Caco-2 (cell line): ENCODE measurements at regions not wholly inside any gene's neighbourhood (a gene's known extent, or its start where the extent isn't known, plus 50 kb on each side); places are given as distances from the start of the nearest gene placed in this dataset.

ENCODE experiments used
- BruUV-seq: library from RNA; stranded (reverse); fragments of 400-500 nt; replicated peaks from 2 replicates; lab custom pipeline; 2021; lab: Mats Ljungman, UMichigan
- CTCF ChIA-PET: fragments of 300-600 bp; sonication (Branson Sonifier 250); formaldehyde crosslinking; loops from one replicate; lab custom pipeline; 2022; ENCODE audit warnings: antibody characterized with exemption; lab: Charles Lee
- POLR2A ChIA-PET: fragments of 300-600 bp; sonication (Branson Sonifier 250); formaldehyde crosslinking; loops from one replicate; lab custom pipeline; 2022; ENCODE audit warnings: antibody characterized with exemption; lab: Charles Lee
- DNase-seq, 2 experiments: peaks; one replicate each; pipeline versions ENCODE4 v3.0.0 to v3.0.0-alpha.2; 2020 to 2022
- H3K27me3 ChIP-seq: replicated peaks from 2 replicates; pipeline ENCODE4 v1.6.0; 2011; ENCODE audit warnings: low read length; ENCODE audit not compliant: control insufficient read depth, insufficient read depth
- H3K36me3 ChIP-seq: 2 replicates; pipeline ENCODE4 v1.5.1; 2011; ENCODE audit warnings: low read length; ENCODE audit not compliant: control insufficient read depth, insufficient read depth
- H3K4me1 ChIP-seq: fragments of 250-450 bp; sonication (Bioruptor Pico); 2 replicates; pipeline ENCODE4 v1.5.1; 2020; ENCODE audit warnings: mild to moderate bottlenecking
- H3K4me3 ChIP-seq: 2 replicates; pipeline ENCODE4 v1.5.1; 2011; ENCODE audit warnings: low read depth, mild to moderate bottlenecking, control low read depth, low read length
- H3K9me3 ChIP-seq: fragments of 250-450 bp; sonication (Bioruptor Pico); 2 replicates; pipeline ENCODE4 v1.5.1; 2020; ENCODE audit warnings: mild to moderate bottlenecking, moderate library complexity
- H3K27ac Mint-ChIP-seq: one replicate; pipeline ENCODE4 v1.8.0; 2022; ENCODE audit warnings: mixed read lengths; ENCODE audit not compliant: unreplicated experiment
- H3K27me3 Mint-ChIP-seq: one replicate; pipeline ENCODE4 v1.8.0; 2022; ENCODE audit warnings: mixed read lengths; ENCODE audit not compliant: insufficient read depth, unreplicated experiment
- H3K36me3 Mint-ChIP-seq: one replicate; pipeline ENCODE4 v1.8.0; 2022; ENCODE audit warnings: mild to moderate bottlenecking, mixed read lengths; ENCODE audit not compliant: insufficient read depth, unreplicated experiment
- H3K4me1 Mint-ChIP-seq: one replicate; pipeline ENCODE4 v1.8.0; 2022; ENCODE audit warnings: low read depth, mixed read lengths; ENCODE audit not compliant: unreplicated experiment
- H3K4me3 Mint-ChIP-seq: one replicate; pipeline ENCODE4 v1.8.0; 2022; ENCODE audit warnings: mild to moderate bottlenecking, moderate library complexity, mixed read lengths; ENCODE audit not compliant: unreplicated experiment
- H3K9me3 Mint-ChIP-seq: one replicate; pipeline ENCODE4 v1.8.0; 2022; ENCODE audit warnings: mixed read lengths; ENCODE audit not compliant: unreplicated experiment
- CTCF ChIP-seq, 2 experiments: fragments of 200-600 bp in 1 of 2; IDR thresholded peaks; 1 replicate in 1 of 2; 2 replicates in 1 of 2; pipeline versions ENCODE4 v1.5.1 to v1.8.0; 2011 to 2022; ENCODE audit warnings: antibody characterized with exemption in 1 of 2, control low read depth in 1 of 2, inconsistent platforms in 1 of 2, low read depth in 1 of 2, low read length in 1 of 2, mild to moderate bottlenecking in 1 of 2, moderate library complexity in 1 of 2; ENCODE audit not compliant: insufficient read depth in 1 of 2, severe bottlenecking in 1 of 2, unreplicated experiment in 1 of 2
- intact Hi-C: fragments of 100-400 bp; cut with micrococcal nuclease; formaldehyde crosslinking; loops from one replicate; pipeline ENCODE4 v1.10.0; 2022; ENCODE audit not compliant: unreplicated experiment

GRCh38 chr5:7324919-7325318 lies 71.0 kb upstream of the ADCY2 start:
- H3K4me1 ChIP-seq = no peaks in the 10 kb centered on the region
- H3K27me3 ChIP-seq = no peaks in the 10 kb centered on the region
- no peaks in the 10 kb centered on the region for H3K9me3 Mint-ChIP-seq
- no peaks in the 10 kb centered on the region for H3K27me3 Mint-ChIP-seq
- ChIA-PET POLR2A (no interaction called here), CTCF (no interaction called here)
- no peak for DNase-seq
- no TSS peak for BruUV-seq
- TF ChIP-seq CTCF (IDR thresholded peaks at IDR 0.05; ENCODE audit: insufficient read depth in 1 of 2, low read depth in 1 of 2, low read length in 1 of 2, severe bottlenecking in 1 of 2, unreplicated experiment in 1 of 2) = no peak
- no peak overlapping the region for H3K27ac Mint-ChIP-seq
- no peak overlapping the region for H3K4me3 Mint-ChIP-seq
- no peaks in the 10 kb centered on the region for H3K9me3 ChIP-seq
- no peaks in the 10 kb centered on the region for H3K4me1 Mint-ChIP-seq
- no peak overlapping the region for H3K4me3 ChIP-seq
- intact Hi-C loops = no loop called here
- H3K36me3 Mint-ChIP-seq = no peaks in the 10 kb centered on the region
- no peaks in the 10 kb centered on the region for H3K36me3 ChIP-seq

- CTCF ChIA-PET = no interaction called here
- no peaks in the 10 kb centered on the region for H3K9me3 Mint-ChIP-seq
- intact Hi-C loops = no loop called here
Measured at GRCh38 chr5:7325975-7326913, 69.7 kb upstream of the ADCY2 start.

GRCh38 chr5:7329141-7329540 lies 66.8 kb upstream of the ADCY2 start:
- Histone ChIP-seq H3K4me1 (no peaks in the 10 kb centered on the region), H3K4me3 (no peak overlapping the region), H3K27me3 (no peaks in the 10 kb centered on the region), H3K36me3 (no peaks in the 10 kb centered on the region), H3K9me3 (no peaks in the 10 kb centered on the region)
- Mint-ChIP-seq H3K27me3 (no peaks in the 10 kb centered on the region), H3K36me3 (no peaks in the 10 kb centered on the region), H3K27ac (no peak overlapping the region), H3K9me3 (peaks cover 10% of the 10 kb centered on the region), H3K4me1 (no peaks in the 10 kb centered on the region), H3K4me3 (no peak overlapping the region)
- intact Hi-C loops = no loop called here
- TF ChIP-seq CTCF (IDR thresholded peaks at IDR 0.05; ENCODE audit: insufficient read depth in 1 of 2, low read depth in 1 of 2, low read length in 1 of 2, severe bottlenecking in 1 of 2, unreplicated experiment in 1 of 2) = no peak
- DNase-seq = no peak
- ChIA-PET CTCF (no interaction called here), POLR2A (no interaction called here)
- BruUV-seq = no TSS peak

More at GRCh38 chr5:7325975-7326913, 69.7 kb upstream of the ADCY2 start:
- no peaks in the 10 kb centered on the region for H3K27me3 ChIP-seq
- H3K4me1 Mint-ChIP-seq = no peaks in the 10 kb centered on the region
- BruUV-seq = no TSS peak
- no peaks in the 10 kb centered on the region for H3K27me3 Mint-ChIP-seq
- no peaks in the 10 kb centered on the region for H3K9me3 ChIP-seq
- no peaks in the 10 kb centered on the region for H3K36me3 ChIP-seq
- TF ChIP-seq CTCF (IDR thresholded peaks at IDR 0.05; ENCODE audit: insufficient read depth in 1 of 2, low read depth in 1 of 2, low read length in 1 of 2, severe bottlenecking in 1 of 2, unreplicated experiment in 1 of 2) = no peak
- no peak for DNase-seq
- POLR2A ChIA-PET = no interaction called here
- H3K4me1 ChIP-seq = no peaks in the 10 kb centered on the region
- no peaks in the 10 kb centered on the region for H3K36me3 Mint-ChIP-seq
- H3K4me3 ChIP-seq = no peak overlapping the region
- no peak overlapping the region for H3K27ac Mint-ChIP-seq
- H3K4me3 Mint-ChIP-seq = no peak overlapping the region
